ENCODE measurements at regions not wholly inside any gene's neighbourhood (a gene's known extent, or its start where the extent isn't known, plus 50 kb on each side); places are given as distances from the start of the nearest gene placed in this dataset.

- in situ Hi-C loops (cut with MboI) (no loop called here), intact Hi-C loops (cut with micrococcal nuclease) (no loop called here)
- H3K27ac ChIP-seq (ENCODE audit: extremely low read depth, low read depth, low read length) = no peak overlapping the region
- POLR2A ChIA-PET = no interaction called here
- TF ChIP-seq, protein P1, sequence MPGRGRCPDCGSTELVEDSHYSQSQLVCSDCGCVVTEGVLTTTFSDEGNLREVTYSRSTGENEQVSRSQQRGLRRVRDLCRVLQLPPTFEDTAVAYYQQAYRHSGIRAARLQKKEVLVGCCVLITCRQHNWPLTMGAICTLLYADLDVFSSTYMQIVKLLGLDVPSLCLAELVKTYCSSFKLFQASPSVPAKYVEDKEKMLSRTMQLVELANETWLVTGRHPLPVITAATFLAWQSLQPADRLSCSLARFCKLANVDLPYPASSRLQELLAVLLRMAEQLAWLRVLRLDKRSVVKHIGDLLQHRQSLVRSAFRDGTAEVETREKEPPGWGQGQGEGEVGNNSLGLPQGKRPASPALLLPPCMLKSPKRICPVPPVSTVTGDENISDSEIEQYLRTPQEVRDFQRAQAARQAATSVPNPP (IDR thresholded peaks at IDR 0.05; ENCODE audit: borderline replicate concordance, insufficient read depth, insufficient read length) = no peak
- no peak for TF ChIP-seq ZNF57 (CRISPR knock-in tag; IDR thresholded peaks at IDR 0.05)
- TF ChIP-seq, protein P2, sequence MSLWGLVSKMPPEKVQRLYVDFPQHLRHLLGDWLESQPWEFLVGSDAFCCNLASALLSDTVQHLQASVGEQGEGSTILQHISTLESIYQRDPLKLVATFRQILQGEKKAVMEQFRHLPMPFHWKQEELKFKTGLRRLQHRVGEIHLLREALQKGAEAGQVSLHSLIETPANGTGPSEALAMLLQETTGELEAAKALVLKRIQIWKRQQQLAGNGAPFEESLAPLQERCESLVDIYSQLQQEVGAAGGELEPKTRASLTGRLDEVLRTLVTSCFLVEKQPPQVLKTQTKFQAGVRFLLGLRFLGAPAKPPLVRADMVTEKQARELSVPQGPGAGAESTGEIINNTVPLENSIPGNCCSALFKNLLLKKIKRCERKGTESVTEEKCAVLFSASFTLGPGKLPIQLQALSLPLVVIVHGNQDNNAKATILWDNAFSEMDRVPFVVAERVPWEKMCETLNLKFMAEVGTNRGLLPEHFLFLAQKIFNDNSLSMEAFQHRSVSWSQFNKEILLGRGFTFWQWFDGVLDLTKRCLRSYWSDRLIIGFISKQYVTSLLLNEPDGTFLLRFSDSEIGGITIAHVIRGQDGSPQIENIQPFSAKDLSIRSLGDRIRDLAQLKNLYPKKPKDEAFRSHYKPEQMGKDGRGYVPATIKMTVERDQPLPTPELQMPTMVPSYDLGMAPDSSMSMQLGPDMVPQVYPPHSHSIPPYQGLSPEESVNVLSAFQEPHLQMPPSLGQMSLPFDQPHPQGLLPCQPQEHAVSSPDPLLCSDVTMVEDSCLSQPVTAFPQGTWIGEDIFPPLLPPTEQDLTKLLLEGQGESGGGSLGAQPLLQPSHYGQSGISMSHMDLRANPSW (CRISPR knock-in tag; IDR thresholded peaks at IDR 0.05) = no peak
- no peak for TF ChIP-seq LARP7 (IDR thresholded peaks at IDR 0.05)
- TF ChIP-seq ZNF561 (CRISPR knock-in tag; conservative IDR thresholded peaks at IDR 0.05) = no peak
- TF ChIP-seq ZNF324 (CRISPR knock-in tag; IDR thresholded peaks at IDR 0.05) = no peak
- TF ChIP-seq PTBP1 (IDR thresholded peaks at IDR 0.05; ENCODE audit: low read depth, low read length) = no peak
- no peak for TF ChIP-seq GABPA (tag; conservative IDR thresholded peaks at IDR 0.05; ENCODE audit: low read depth)
- TF ChIP-seq RB1 (IDR thresholded peaks at IDR 0.05; ENCODE audit: low read depth) = no peak
- TF ChIP-seq FOXO4 (CRISPR knock-in tag; IDR thresholded peaks at IDR 0.05) = no peak
- no peak for TF ChIP-seq ESRRB (CRISPR knock-in tag; IDR thresholded peaks at IDR 0.05; ENCODE audit: borderline replicate concordance)
- no peak for TF ChIP-seq FOXA3 (CRISPR knock-in tag; conservative IDR thresholded peaks at IDR 0.05 in 1 of 2, IDR thresholded peaks at IDR 0.05 in 1 of 2)
- TF ChIP-seq, protein P3, sequence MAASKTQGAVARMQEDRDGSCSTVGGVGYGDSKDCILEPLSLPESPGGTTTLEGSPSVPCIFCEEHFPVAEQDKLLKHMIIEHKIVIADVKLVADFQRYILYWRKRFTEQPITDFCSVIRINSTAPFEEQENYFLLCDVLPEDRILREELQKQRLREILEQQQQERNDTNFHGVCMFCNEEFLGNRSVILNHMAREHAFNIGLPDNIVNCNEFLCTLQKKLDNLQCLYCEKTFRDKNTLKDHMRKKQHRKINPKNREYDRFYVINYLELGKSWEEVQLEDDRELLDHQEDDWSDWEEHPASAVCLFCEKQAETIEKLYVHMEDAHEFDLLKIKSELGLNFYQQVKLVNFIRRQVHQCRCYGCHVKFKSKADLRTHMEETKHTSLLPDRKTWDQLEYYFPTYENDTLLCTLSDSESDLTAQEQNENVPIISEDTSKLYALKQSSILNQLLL (CRISPR knock-in tag; IDR thresholded peaks at IDR 0.05; ENCODE audit: borderline replicate concordance) = no peak
- no peak for TF ChIP-seq ZSCAN32 (CRISPR knock-in tag; IDR thresholded peaks at IDR 0.05)
- H3K27me3 ChIP-seq (ENCODE audit: control insufficient read depth in 2 of 2, insufficient read depth in 2 of 2, low read length in 2 of 2) = no peaks in the 10 kb centered on the region
- H3K9ac ChIP-seq (ENCODE audit: insufficient read depth in 1 of 2, low read depth in 2 of 2, low read length in 2 of 2) = no peak overlapping the region
- H4K20me1 ChIP-seq (replicated peaks; ENCODE audit: control insufficient read depth, insufficient read depth, low read length) = no peaks in the 10 kb centered on the region
- BruUV-seq (replicated peaks) = no TSS peak
- no peaks in the 10 kb centered on the region for H3K4me1 ChIP-seq (replicated peaks in 1 of 2; ENCODE audit: control insufficient read depth in 2 of 2, insufficient read depth in 2 of 2, low read length in 2 of 2)
- H2AFZ ChIP-seq (ENCODE audit: low read depth, low read length) = no peak overlapping the region
- H3K9me3 ChIP-seq (replicated peaks; ENCODE audit: control insufficient read depth, insufficient read depth, low read depth, low read length) = no peaks in the 10 kb centered on the region
- ATAC-seq = no peak
- no peak for DNase-seq (ENCODE audit: extremely low read depth in 1 of 4, low spot score in 3 of 4)
- no peak overlapping the region for H3K4me3 ChIP-seq
- no peaks in the 10 kb centered on the region for H3K36me3 ChIP-seq (ENCODE audit: control insufficient read depth, insufficient read depth, low read length)
- no peaks in the 10 kb centered on the region for H3K9me1 ChIP-seq (ENCODE audit: control insufficient read depth, insufficient read depth, low read length)
- WGBS (ENCODE audit: insufficient coverage, low coverage, missing lambda C conversion rate) = 0% methylated on average over 1 of the region's 1 CpG
- FAIRE-seq = no peak
- CTCF ChIA-PET (ENCODE audit: low intra/inter-chr PET ratio) = no interaction called here
- no peaks in the 10 kb centered on the region for H3K79me2 ChIP-seq (ENCODE audit: control insufficient read depth, insufficient read depth, low read length)
- H3K4me2 ChIP-seq (ENCODE audit: insufficient read depth, low read length) = no peak overlapping the region
These were observed 750.1 kb downstream of the COL12A1 start for GRCh38 chr6:74455786-74456185.

Measured in K562 (cell line).